Suppressor macrophage (primary cell): ENCODE measurements at regions not wholly inside any gene's neighbourhood (a gene's known extent, or its start where the extent isn't known, plus 50 kb on each side); places are given as distances from the start of the nearest gene placed in this dataset.

Experiments
- DNase-seq, 4 experiments: peaks; one replicate each; pipeline ENCODE4 v3.0.0-alpha.2; 2020 to 2022

DNA sequence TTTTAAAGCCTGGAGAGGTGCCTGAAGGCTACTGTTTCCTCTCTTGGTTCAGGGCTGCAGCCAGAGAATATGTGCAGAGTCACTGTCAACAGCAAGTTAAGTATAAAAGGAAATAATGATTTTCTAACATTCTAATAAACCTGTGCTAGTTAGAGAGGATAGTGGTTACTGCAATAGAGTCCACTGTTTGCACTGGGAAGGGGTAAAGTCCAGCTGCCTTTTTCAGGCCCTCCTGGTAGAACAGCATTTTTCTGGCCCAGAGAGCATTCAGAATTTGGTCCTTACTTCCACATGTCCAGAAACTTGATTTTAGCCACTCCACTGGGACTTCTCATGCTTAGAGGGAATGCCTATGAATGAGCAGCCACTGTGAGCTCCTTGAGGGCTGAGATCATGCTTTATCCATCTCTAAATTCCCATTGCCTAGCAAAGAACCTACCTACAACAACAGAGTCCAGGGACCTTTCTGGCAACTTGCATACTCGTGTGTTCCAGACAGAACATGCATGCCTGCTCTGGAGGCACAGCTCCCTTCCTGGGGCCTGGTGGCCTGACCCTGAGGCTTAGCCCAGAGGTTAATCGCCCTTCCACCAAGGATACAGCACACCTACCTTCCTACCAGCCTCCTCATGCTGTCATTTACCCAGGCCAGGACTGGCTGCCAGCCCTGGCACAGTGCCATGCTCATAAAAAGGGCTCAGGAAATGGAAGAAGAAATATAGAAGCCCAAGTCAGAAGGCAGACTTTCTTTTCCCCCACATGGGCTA, 50.3 kb upstream of the ATP13A3 start:
- DNase-seq: peak in 3 of 4 experiments; percentile 21 to 43 (median 34)
